ENCODE measurements at regions not wholly inside any gene's neighbourhood (a gene's known extent, or its start where the extent isn't known, plus 50 kb on each side); places are given as distances from the start of the nearest gene placed in this dataset.

GRCh38 chr7:67435894-67436535 lies 439.4 kb downstream of the TYW1 start:
- TF ChIP-seq CTCF (IDR thresholded peaks at IDR 0.05; ENCODE audit: insufficient read depth, low read depth, low read length) (no peak), EZH2 (IDR thresholded peaks at IDR 0.05; ENCODE audit: insufficient read depth, low read length) (no peak)

Data from astrocyte (in vitro differentiated cells and primary cell).